Liver (tissue), 3 donors: ENCODE measurements at regions not wholly inside any gene's neighbourhood (a gene's known extent, or its start where the extent isn't known, plus 50 kb on each side); places are given as distances from the start of the nearest gene placed in this dataset.

Experiments used
- JUND ChIP-seq, 2 donors: IDR thresholded peaks; 2 replicates each; pipeline ENCODE4 v1.6.1; 2016; ENCODE audit warnings: antibody characterized with exemption in 2 of 2
- YY1 ChIP-seq: IDR thresholded peaks from 2 replicates; pipeline ENCODE4 v1.6.1; 2016; ENCODE audit warnings: antibody characterized with exemption, mild to moderate bottlenecking
- TF ChIP-seq, protein P1 (sequence below): fragments of 150-350 bp; IDR thresholded peaks from 2 replicates; pipeline ENCODE4 v1.5.1; 2017; ENCODE audit warnings: improper control_type of control experiment, low read depth, low read length; ENCODE audit not compliant: missing input control
- TF ChIP-seq, protein P2 (sequence below): IDR thresholded peaks from 2 replicates; pipeline ENCODE4 v1.6.1; 2016; ENCODE audit warnings: antibody characterized with exemption
- donor health status: healthy.
- donor health status: healthy.

DNA sequence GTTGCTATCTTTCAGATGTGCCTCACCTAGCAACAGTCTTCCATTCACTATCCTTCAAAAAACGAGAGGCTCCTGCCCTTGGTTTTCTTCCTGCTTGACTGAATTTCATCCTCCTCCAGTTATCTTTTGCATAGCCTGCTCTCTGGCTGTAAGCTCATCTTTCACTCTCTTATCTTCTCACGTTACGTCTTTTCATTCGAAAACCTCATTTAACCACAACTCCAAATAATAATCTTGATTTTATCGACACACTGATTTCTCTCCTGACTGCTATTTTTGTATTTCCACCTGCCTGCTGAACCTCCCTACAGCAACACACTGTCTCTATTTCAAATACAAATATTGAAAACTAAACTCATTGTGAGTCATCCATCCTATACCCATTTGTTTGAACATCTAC lies 230.7 kb upstream of the TMC3 start:
- TF ChIP-seq, protein P1, sequence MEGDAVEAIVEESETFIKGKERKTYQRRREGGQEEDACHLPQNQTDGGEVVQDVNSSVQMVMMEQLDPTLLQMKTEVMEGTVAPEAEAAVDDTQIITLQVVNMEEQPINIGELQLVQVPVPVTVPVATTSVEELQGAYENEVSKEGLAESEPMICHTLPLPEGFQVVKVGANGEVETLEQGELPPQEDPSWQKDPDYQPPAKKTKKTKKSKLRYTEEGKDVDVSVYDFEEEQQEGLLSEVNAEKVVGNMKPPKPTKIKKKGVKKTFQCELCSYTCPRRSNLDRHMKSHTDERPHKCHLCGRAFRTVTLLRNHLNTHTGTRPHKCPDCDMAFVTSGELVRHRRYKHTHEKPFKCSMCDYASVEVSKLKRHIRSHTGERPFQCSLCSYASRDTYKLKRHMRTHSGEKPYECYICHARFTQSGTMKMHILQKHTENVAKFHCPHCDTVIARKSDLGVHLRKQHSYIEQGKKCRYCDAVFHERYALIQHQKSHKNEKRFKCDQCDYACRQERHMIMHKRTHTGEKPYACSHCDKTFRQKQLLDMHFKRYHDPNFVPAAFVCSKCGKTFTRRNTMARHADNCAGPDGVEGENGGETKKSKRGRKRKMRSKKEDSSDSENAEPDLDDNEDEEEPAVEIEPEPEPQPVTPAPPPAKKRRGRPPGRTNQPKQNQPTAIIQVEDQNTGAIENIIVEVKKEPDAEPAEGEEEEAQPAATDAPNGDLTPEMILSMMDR = no peak
- TF ChIP-seq YY1 = no peak
- TF ChIP-seq, protein P2, sequence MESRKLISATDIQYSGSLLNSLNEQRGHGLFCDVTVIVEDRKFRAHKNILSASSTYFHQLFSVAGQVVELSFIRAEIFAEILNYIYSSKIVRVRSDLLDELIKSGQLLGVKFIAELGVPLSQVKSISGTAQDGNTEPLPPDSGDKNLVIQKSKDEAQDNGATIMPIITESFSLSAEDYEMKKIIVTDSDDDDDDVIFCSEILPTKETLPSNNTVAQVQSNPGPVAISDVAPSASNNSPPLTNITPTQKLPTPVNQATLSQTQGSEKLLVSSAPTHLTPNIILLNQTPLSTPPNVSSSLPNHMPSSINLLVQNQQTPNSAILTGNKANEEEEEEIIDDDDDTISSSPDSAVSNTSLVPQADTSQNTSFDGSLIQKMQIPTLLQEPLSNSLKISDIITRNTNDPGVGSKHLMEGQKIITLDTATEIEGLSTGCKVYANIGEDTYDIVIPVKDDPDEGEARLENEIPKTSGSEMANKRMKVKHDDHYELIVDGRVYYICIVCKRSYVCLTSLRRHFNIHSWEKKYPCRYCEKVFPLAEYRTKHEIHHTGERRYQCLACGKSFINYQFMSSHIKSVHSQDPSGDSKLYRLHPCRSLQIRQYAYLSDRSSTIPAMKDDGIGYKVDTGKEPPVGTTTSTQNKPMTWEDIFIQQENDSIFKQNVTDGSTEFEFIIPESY = no peak
- no peak for TF ChIP-seq JUND (IDR thresholded peaks at IDR 0.05)
